ENCODE measurements at regions not wholly inside any gene's neighbourhood (a gene's known extent, or its start where the extent isn't known, plus 50 kb on each side); places are given as distances from the start of the nearest gene placed in this dataset.

DNA sequence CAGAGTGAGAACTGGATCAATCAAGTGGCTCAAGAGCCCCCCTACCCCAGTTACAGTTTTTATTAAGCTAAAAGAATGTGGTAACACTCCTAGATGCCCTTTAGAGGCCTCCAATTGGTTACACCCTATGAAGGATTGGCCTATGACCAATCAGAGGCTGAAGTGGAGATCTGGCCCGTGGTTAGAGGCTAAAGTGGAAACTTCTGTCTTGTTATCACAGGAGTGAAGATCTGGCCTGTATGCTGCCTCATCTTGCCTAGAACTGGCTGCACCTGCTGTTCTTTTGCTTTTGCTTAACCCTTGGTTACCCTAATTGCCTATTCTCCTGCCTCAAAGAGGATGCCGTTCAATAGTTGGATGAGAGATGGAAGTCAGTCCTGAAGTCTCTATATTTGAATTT lies 100.1 kb upstream of the MAP2 start:
- Histone ChIP-seq H3K27ac (no peak overlapping the region), H3K9me3 (no peaks in the 10 kb centered on the region), H3K36me3 (no peaks in the 10 kb centered on the region), H3K27me3 (no peaks in the 10 kb centered on the region), H3K4me3 (no peak overlapping the region), H3K4me1 (no peaks in the 10 kb centered on the region)
- TF ChIP-seq, protein P1, sequence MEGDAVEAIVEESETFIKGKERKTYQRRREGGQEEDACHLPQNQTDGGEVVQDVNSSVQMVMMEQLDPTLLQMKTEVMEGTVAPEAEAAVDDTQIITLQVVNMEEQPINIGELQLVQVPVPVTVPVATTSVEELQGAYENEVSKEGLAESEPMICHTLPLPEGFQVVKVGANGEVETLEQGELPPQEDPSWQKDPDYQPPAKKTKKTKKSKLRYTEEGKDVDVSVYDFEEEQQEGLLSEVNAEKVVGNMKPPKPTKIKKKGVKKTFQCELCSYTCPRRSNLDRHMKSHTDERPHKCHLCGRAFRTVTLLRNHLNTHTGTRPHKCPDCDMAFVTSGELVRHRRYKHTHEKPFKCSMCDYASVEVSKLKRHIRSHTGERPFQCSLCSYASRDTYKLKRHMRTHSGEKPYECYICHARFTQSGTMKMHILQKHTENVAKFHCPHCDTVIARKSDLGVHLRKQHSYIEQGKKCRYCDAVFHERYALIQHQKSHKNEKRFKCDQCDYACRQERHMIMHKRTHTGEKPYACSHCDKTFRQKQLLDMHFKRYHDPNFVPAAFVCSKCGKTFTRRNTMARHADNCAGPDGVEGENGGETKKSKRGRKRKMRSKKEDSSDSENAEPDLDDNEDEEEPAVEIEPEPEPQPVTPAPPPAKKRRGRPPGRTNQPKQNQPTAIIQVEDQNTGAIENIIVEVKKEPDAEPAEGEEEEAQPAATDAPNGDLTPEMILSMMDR (IDR thresholded peaks at IDR 0.05), result no peak
- TF ChIP-seq POLR2A (IDR thresholded peaks at IDR 0.05), result no peak
- DNase-seq, result no peak
- intact Hi-C loops (cut with DNase I; ENCODE audit: low total_unique reads), result no loop called here

DNA sequence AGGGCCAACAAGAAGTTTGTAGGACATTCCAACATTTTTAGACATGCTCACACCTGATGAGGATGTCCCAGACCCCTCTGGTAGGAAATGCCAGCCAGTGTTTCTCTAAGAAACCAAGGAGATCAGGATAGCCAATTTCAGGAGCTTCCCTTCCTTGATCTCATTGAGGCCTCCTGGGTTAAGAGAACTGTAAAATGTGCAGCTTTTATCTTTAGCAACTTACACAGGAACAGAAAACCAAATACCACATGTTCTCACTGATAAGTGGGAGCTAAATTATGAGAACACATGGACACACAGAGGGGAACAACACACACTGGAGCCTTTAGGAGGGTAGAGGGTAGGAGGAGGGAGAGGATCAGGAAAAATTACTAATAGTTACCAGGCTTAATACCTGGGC lies 99.6 kb upstream of the MAP2 start:
- Histone ChIP-seq H3K4me1 (no peaks in the 10 kb centered on the region), H3K4me3 (no peak overlapping the region), H3K9me3 (no peaks in the 10 kb centered on the region), H3K27ac (no peak overlapping the region), H3K27me3 (no peaks in the 10 kb centered on the region), H3K36me3 (no peaks in the 10 kb centered on the region)
- DNase-seq, result no peak
- intact Hi-C loops (cut with DNase I; ENCODE audit: low total_unique reads), result no loop called here
- no peak for TF ChIP-seq POLR2A (IDR thresholded peaks at IDR 0.05)
- TF ChIP-seq, protein P1 (IDR thresholded peaks at IDR 0.05), result no peak

DNA sequence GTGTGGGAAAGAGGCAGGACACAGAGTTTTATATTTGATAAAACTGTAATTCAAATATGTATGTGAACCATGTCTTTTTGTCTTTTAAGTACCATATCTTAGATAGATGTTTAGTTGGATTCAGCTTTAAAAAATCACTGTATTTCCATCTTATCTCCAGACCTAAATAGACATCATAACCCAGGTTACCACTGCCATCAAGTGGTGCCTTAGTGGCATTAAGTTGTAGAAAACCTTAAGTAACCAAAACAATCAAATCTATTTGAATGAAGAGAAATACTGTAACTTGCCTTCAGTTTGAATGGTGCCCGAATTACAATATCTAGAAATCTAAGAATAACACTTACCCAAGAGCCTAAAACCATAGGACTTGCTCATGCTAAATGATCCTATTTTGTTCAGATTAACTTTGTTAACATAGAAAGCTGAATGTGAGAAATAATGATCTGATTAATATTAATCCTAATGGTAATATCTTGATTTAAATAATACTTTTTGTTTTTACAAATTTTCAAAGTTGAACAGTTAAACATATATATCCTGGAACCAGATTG lies 92.5 kb upstream of the MAP2 start:
- no peaks in the 10 kb centered on the region for H3K4me1 ChIP-seq
- no peaks in the 10 kb centered on the region for H3K36me3 ChIP-seq
- no peak for DNase-seq
- TF ChIP-seq, protein P1 (IDR thresholded peaks at IDR 0.05), result no peak
- TF ChIP-seq POLR2A (IDR thresholded peaks at IDR 0.05), result no peak
- intact Hi-C loops (cut with DNase I; ENCODE audit: low total_unique reads), result no loop called here
- no peak overlapping the region for H3K27ac ChIP-seq
- no peaks in the 10 kb centered on the region for H3K27me3 ChIP-seq
- no peaks in the 10 kb centered on the region for H3K9me3 ChIP-seq
- H3K4me3 ChIP-seq, result no peak overlapping the region

DNA sequence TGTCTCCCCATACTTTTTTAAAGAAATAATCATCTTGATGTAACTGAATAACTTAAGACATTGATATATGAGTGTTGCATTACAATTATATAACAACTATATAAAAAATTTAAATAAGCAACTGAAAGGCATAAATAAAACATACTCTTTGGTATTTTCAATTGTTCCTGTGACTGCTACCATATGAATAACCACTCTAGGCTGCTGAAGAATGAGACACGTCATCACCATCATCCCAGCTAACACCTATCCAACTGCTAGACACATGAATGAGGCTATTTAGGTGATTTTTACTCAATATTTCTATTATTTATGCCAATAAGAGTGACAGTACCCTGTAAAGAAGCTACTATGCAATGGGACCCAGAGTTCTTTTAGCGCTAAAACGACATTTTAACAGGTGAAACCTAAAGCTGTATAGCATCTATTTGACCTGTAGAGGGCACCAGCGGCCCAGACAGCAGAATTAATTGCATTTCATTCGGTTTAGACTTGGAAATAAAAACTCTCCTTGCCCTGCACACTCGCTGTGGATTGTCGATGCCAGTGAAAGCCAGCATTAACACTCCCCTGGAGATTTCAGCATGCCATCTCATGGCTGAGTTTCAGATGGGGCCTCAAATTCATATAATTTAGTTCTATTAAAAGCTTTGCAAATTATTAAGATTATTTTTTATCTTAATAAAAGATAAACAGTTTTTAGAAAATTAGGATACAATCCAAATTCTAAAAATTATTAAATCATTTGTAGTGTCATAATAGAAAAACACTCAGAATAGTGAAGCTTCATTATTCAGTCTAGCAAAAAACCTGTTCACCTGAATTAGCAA lies 89.4 kb upstream of the MAP2 start:
- H3K36me3 ChIP-seq, result no peaks in the 10 kb centered on the region
- TF ChIP-seq, protein P1 (IDR thresholded peaks at IDR 0.05), result peak; percentile 46 to 72 (median 62)
- no peak for TF ChIP-seq POLR2A (IDR thresholded peaks at IDR 0.05)
- H3K4me3 ChIP-seq, result no peak overlapping the region
- no peaks in the 10 kb centered on the region for H3K4me1 ChIP-seq
- no peak overlapping the region for H3K27ac ChIP-seq
- no peaks in the 10 kb centered on the region for H3K9me3 ChIP-seq
- intact Hi-C loops (cut with DNase I; ENCODE audit: low total_unique reads), result no loop called here
- H3K27me3 ChIP-seq, result no peaks in the 10 kb centered on the region
- peak; percentile 16 to 23 for DNase-seq

DNA sequence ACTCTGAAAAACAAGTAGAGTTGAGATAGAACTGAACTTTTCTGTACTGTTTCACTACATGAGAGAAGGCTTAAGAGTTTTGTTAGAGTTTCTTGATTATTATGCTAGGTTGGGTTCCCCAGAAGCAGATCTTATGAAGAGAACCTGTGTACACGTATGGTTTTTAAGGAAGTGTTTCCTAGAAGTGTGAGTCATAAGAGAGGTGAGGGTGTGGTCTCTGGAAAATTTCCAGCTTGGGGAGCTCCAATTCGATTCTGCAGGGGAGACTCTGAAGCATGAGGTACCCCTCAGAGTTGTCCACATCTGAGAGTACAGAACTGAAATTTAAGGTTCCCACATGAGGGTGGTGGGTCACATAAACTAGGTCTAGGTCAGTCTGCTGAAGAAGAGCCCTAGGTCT lies 83.3 kb upstream of the MAP2 start:
- no peak for DNase-seq
- Histone ChIP-seq H3K36me3 (no peaks in the 10 kb centered on the region), H3K27me3 (no peaks in the 10 kb centered on the region), H3K4me3 (no peak overlapping the region), H3K9me3 (no peaks in the 10 kb centered on the region), H3K4me1 (no peaks in the 10 kb centered on the region), H3K27ac (no peak overlapping the region)
- intact Hi-C loops (cut with DNase I; ENCODE audit: low total_unique reads), result no loop called here
- no peak for TF ChIP-seq POLR2A (IDR thresholded peaks at IDR 0.05)
- TF ChIP-seq, protein P1 (IDR thresholded peaks at IDR 0.05), result no peak

Data from uterus (tissue), 3 donors.